Pancreas (tissue), 10 donors: ENCODE measurements at regions not wholly inside any gene's neighbourhood (a gene's known extent, or its start where the extent isn't known, plus 50 kb on each side); places are given as distances from the start of the nearest gene placed in this dataset.

Experiments
- ATAC-seq, 4 donors: fragments of 200-7000 bp; cut with Tn5 transposase; one replicate each; pipeline versions ENCODE4 v1.8.0 to v1.9.1; 2020; ENCODE audit warnings: mild to moderate bottlenecking in 4 of 4, moderate library complexity in 4 of 4
- DNase-seq, 6 donors: peaks; one replicate each; pipeline ENCODE4 v3.0.0-alpha.2; 2020
- FAIRE-seq: peaks from 2 replicates; lab custom pipeline; 2012; peaks lifted over from hg19 to GRCh38; lab: Jason Lieb, UNC
- H3K27ac ChIP-seq, 4 donors: fragments of 200-600 bp; sonication (generic); 1 replicate in 3 of 4; 2 replicates in 1 of 4; pipeline versions ENCODE4 v1.5.0 to v1.8.0; 2020
- H3K27me3 ChIP-seq, 4 donors: fragments of 200-600 bp; one replicate each; pipeline ENCODE4 v1.8.0; 2021
- H3K36me3 ChIP-seq, 3 donors: fragments of 200-600 bp; sonication (generic) in 1 of 3; one replicate each; pipeline versions ENCODE4 v1.5.0 to v1.8.0; 2020 to 2021
- H3K4me1 ChIP-seq, 3 donors: fragments of 200-600 bp; one replicate each; pipeline ENCODE4 v1.8.0; 2021
- H3K4me3 ChIP-seq, 4 donors: fragments of 200-600 bp; sonication (generic) in 2 of 4; one replicate each; pipeline versions ENCODE4 v1.5.0 to v1.8.0; 2020 to 2021
- H3K9me3 ChIP-seq, 4 donors: fragments of 200-600 bp; one replicate each; pipeline ENCODE4 v1.8.0; 2021
- CTCF ChIP-seq, 4 donors: fragments of 200-600 bp; sonication (generic) in 3 of 4; IDR thresholded peaks; one replicate each; pipeline versions ENCODE4 v1.5.0 to v1.8.0; 2021; ENCODE audit warnings: antibody characterized with exemption in 4 of 4
- WGBS, 2 donors: extraction: QIAGEN DNeasy Blood & Tissue Kit; methylation state at CpG; one replicate each; pipeline ENCODE4 v1.1.7; 2013; 5-methylcytosine and 5-hydroxymethylcytosine counted together
- intact Hi-C, 3 donors: fragments of 100-400 bp; cut with DNase I; formaldehyde crosslinking; loops; one replicate each; pipeline versions ENCODE4 v1.11.1 to v1.14.2; 2022
- donor health status: healthy with polysubstance abuse.
- donor health status: DM: no; HTN: no; CAD: no; lungs with moderate emphysema.
- donor health status: DM: no; HTN: no; CAD: no.
- donor health status: control.
- donor health status: control.
- donor health status: Bipolar disorder and iron deficiency.
- donor health status: DM: yes; HTN: yes; CAD: no.
- donor health status: DM: no; HTN: no; CAD: no.
- donor health status: DM: no; HTN: no; CAD: no.
- donor health status: DM: yes; HTN: yes; CAD: no.

GRCh38 chr5:118139361-118139760 lies 849.0 kb downstream of the DTWD2 start:
- 26 to 29% methylated on average over 1 of the region's 1 CpG for WGBS, 2 donors
- ATAC-seq = no peak
- no peaks in the 10 kb centered on the region for H3K9me3 ChIP-seq
- H3K4me3 ChIP-seq = no peak overlapping the region
- no peaks in the 10 kb centered on the region for H3K36me3 ChIP-seq
- H3K27me3 ChIP-seq = no peaks in the 10 kb centered on the region
- TF ChIP-seq CTCF (IDR thresholded peaks at IDR 0.05) = no peak
- intact Hi-C loops = no loop called here
- DNase-seq = no peak
- no peaks in the 10 kb centered on the region for H3K4me1 ChIP-seq
- H3K27ac ChIP-seq = no peak overlapping the region
- no peak for FAIRE-seq

GRCh38 chr5:118126159-118126558 lies 862.2 kb downstream of the DTWD2 start:
- Histone ChIP-seq H3K4me3 (no peak overlapping the region), H3K4me1 (no peaks in the 10 kb centered on the region), H3K9me3 (no peaks in the 10 kb centered on the region), H3K27me3 (peaks cover 0 to 4% (median 0%) of the 10 kb centered on the region in 4 donors), H3K36me3 (no peaks in the 10 kb centered on the region), H3K27ac (no peak overlapping the region)
- intact Hi-C loops = no loop called here
- DNase-seq (no peak), ATAC-seq (no peak), FAIRE-seq (no peak)
- no peak for TF ChIP-seq CTCF (IDR thresholded peaks at IDR 0.05)

DNA sequence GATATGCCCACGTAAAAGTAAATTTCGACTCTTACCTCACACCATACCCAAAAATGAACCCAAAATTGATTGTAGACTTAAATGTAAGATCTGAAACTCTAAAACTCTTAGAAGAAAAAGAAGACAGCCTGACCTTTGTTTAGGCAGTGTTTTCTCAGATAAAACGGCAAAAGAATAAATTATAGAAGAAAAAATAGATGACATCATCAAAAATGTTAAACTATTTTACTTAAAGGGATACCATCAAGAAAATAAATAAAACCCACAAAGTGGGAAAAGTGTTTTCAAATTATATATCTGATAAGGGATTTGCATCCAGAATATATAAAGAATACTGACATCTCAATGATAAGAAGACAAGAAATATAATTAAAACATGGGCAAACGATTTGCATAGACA lies 862.7 kb downstream of the DTWD2 start:
- Histone ChIP-seq H3K27ac (no peak overlapping the region), H3K4me1 (no peaks in the 10 kb centered on the region), H3K27me3 (peaks cover 0 to 4% (median 0%) of the 10 kb centered on the region in 4 donors), H3K9me3 (no peaks in the 10 kb centered on the region), H3K36me3 (no peaks in the 10 kb centered on the region), H3K4me3 (no peak overlapping the region)
- ATAC-seq (no peak), FAIRE-seq (no peak), DNase-seq (no peak)
- no peak for TF ChIP-seq CTCF (IDR thresholded peaks at IDR 0.05)
- intact Hi-C loops = no loop called here
- WGBS, 2 donors = 65 to 73% methylated on average over 4 of the region's 4 CpGs

DNA sequence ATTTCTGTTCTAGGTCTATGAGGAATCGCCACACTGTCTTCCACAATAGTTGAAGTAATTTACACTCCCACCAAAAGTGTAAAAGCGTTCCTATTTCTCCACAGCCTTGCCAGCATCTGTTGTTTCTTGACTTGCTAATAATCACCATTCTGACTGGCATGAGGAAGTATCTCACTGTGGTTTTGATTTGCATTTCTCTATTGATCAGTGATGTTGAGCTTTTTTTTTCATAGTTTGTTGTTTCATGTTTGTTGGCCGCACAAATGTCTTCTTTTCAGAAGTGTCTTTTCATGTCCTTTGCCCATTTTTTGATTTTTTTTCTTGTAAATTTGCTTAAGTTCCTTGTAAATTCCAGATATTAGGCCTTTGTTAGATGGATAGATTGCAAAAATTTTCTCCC lies 867.1 kb downstream of the DTWD2 start:
- Histone ChIP-seq H3K4me1 (no peaks in the 10 kb centered on the region), H3K27ac (no peak overlapping the region), H3K9me3 (no peaks in the 10 kb centered on the region), H3K4me3 (no peak overlapping the region), H3K36me3 (no peaks in the 10 kb centered on the region), H3K27me3 (peaks cover 0 to 4% (median 0%) of the 10 kb centered on the region in 4 donors)
- TF ChIP-seq CTCF (IDR thresholded peaks at IDR 0.05) = no peak
- DNase-seq (no peak), FAIRE-seq (no peak), ATAC-seq (no peak)
- intact Hi-C loops = no loop called here
- WGBS, 2 donors = 62 to 90% methylated on average over 3 of the region's 3 CpGs

DNA sequence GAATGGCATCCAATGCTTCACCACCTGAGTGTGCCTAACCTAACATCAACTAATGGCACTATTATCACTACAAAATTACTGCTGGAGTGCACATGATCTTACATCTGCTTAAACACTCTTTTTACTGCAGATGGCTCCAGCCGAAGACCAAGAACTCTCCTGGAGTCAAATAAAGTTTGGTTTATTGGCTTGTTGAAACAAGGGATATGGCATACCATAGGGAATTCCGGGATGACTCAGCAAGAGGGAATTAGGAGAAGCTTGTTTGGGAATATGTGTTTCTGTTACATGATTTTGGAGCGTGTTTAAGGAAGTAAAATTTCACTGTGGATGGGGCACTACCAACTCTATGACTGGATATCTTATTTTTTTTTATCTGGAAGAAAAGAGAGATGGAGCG lies 872.6 kb downstream of the DTWD2 start:
- no peaks in the 10 kb centered on the region for H3K4me1 ChIP-seq
- no peaks in the 10 kb centered on the region for H3K9me3 ChIP-seq
- no peak overlapping the region for H3K4me3 ChIP-seq
- H3K27ac ChIP-seq = no peak overlapping the region
- no peaks in the 10 kb centered on the region for H3K27me3 ChIP-seq
- no peaks in the 10 kb centered on the region for H3K36me3 ChIP-seq
- intact Hi-C loops = no loop called here
- DNase-seq (no peak), ATAC-seq (no peak), FAIRE-seq (no peak)
- WGBS, 2 donors = 53 to 65% methylated on average over 4 of the region's 4 CpGs
- no peak for TF ChIP-seq CTCF (IDR thresholded peaks at IDR 0.05)
